ENCODE measurements at regions not wholly inside any gene's neighbourhood (a gene's known extent, or its start where the extent isn't known, plus 50 kb on each side); places are given as distances from the start of the nearest gene placed in this dataset.

GRCh38 chr10:131532291-131532690, 220.8 kb upstream of the TCERG1L start:
- no peaks in the 10 kb centered on the region for H3K79me2 ChIP-seq (ENCODE audit: insufficient read depth, low read length)
- H3K27ac ChIP-seq (ENCODE audit: extremely low read length, insufficient read depth, low read length) = no peak overlapping the region
- DNase-seq (ENCODE audit: low spot score) (no peak), FAIRE-seq (no peak), ATAC-seq (no peak)
- in situ Hi-C loops (cut with HindIII; ENCODE audit: extremely low pct_ligation_motif_present, low pct_unique_long_range_greater_than_20kb) = no loop called here
- intact Hi-C loops (cut with micrococcal nuclease; ENCODE audit: unreplicated experiment) = no loop called here
- no peak overlapping the region for H3K4me3 ChIP-seq (replicated peaks in 1 of 3; ENCODE audit: insufficient read depth in 1 of 3, low read depth in 2 of 3, low read length in 3 of 3)
- BruUV-seq (replicated peaks) = no TSS peak
- no peaks in the 10 kb centered on the region for H3K9me3 ChIP-seq (ENCODE audit: low read length)
- no peaks in the 10 kb centered on the region for H3K4me1 ChIP-seq (ENCODE audit: insufficient read depth, low read length)
- no peak overlapping the region for H3K9ac ChIP-seq (ENCODE audit: insufficient read depth, low read depth, low read length)
- H3K36me3 ChIP-seq (replicated peaks in 1 of 2; ENCODE audit: control insufficient read depth in 1 of 2, insufficient read depth in 2 of 2, low read length in 2 of 2) = no peaks in the 10 kb centered on the region
- ChIA-PET CTCF (ENCODE audit: low intra/inter-chr PET ratio, low total read pairs) (no interaction called here), POLR2A (no interaction called here)
- no peak overlapping the region for H3K4me2 ChIP-seq (ENCODE audit: low read depth, low read length)
- no peaks in the 10 kb centered on the region for H4K20me1 ChIP-seq (ENCODE audit: insufficient read depth, low read length)
- H3K27me3 ChIP-seq (ENCODE audit: control insufficient read depth in 1 of 2, insufficient read depth in 2 of 2, low read length in 2 of 2) = peaks cover 4 to 53% of the 10 kb centered on the region in 2 experiments; a peak in 4 of 5 replicates
- H2AFZ ChIP-seq (ENCODE audit: low read length) = no peak overlapping the region
- 50% methylated on average over 11 of the region's 13 CpGs for WGBS (ENCODE audit: low lambda C conversion rate)
- TF ChIP-seq ARID4A (CRISPR knock-in tag; IDR thresholded peaks at IDR 0.05; ENCODE audit: borderline replicate concordance) (no peak), HNRNPK (IDR thresholded peaks at IDR 0.05; ENCODE audit: low read depth, low read length, poor library complexity, severe bottlenecking) (no peak), FOSL2 (CRISPR knock-in tag; IDR thresholded peaks at IDR 0.05) (no peak), SRSF9 (IDR thresholded peaks at IDR 0.05; ENCODE audit: borderline replicate concordance, insufficient read depth, low read depth, low read length, poor library complexity, severe bottlenecking) (no peak), ZKSCAN5 (CRISPR knock-in tag; IDR thresholded peaks at IDR 0.05) (no peak), ZNF576 (CRISPR knock-in tag; IDR thresholded peaks at IDR 0.05) (no peak), CENPBD1 (CRISPR knock-in tag; IDR thresholded peaks at IDR 0.05; ENCODE audit: borderline replicate concordance, low read depth) (no peak), ZC3H4 (CRISPR knock-in tag; IDR thresholded peaks at IDR 0.05; ENCODE audit: borderline replicate concordance) (no peak), DBP (CRISPR knock-in tag; IDR thresholded peaks at IDR 0.05; ENCODE audit: not compliant biosample characterization) (no peak), ARID5B (CRISPR knock-in tag; IDR thresholded peaks at IDR 0.05) (no peak), ZNF773 (CRISPR knock-in tag; IDR thresholded peaks at IDR 0.05; ENCODE audit: borderline replicate concordance) (no peak), ZNF343 (CRISPR knock-in tag; IDR thresholded peaks at IDR 0.05) (no peak), NFYC (CRISPR knock-in tag; IDR thresholded peaks at IDR 0.05) (no peak), NR3C1 (CRISPR knock-in tag; IDR thresholded peaks at IDR 0.05) (no peak), ZNF768 (CRISPR knock-in tag; IDR thresholded peaks at IDR 0.05) (no peak), TBX3 (IDR thresholded peaks at IDR 0.05; ENCODE audit: borderline replicate concordance) (no peak)
